GOT3 (cell line): ENCODE measurements at regions not wholly inside any gene's neighbourhood (a gene's known extent, or its start where the extent isn't known, plus 50 kb on each side); places are given as distances from the start of the nearest gene placed in this dataset.
"Not testable (repeated sequence)": the region's sequence is repeated elsewhere in the genome, so short reads cannot be mapped to it uniquely, and the experiment has no call there.

Experiments used
- DNase-seq: peaks from one replicate; lab custom pipeline; 2025; ENCODE audit warnings: mixed read lengths; lab: John Stamatoyannopoulos, UW

GRCh38 chr6:51153109-51153508 is 334.4 kb downstream of the TFAP2B start:
- DNase-seq, result no peak

- DNase-seq, result not testable (repeated sequence)
Measured at GRCh38 chr6:51154925-51155324, 336.3 kb downstream of the TFAP2B start.

DNA sequence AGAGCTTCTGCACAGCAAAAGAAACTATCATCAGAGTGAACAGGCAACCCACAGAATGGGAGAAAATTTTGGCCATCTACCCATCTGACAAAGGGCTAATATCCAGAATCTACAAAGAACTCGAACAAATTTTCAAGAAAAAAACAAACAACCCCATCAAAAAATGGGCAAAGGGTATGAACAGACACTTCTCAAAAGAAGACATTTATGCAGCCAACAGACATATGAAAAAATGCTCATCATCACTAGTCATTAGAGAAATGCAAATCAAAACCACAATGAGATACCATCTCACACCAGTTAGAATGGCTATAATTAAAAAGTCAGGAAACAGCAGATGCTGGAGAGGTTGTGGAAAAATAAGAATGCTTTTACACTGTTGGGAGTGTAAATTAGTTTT is 340.6 kb downstream of the TFAP2B start:
- not testable (repeated sequence) for DNase-seq

DNA sequence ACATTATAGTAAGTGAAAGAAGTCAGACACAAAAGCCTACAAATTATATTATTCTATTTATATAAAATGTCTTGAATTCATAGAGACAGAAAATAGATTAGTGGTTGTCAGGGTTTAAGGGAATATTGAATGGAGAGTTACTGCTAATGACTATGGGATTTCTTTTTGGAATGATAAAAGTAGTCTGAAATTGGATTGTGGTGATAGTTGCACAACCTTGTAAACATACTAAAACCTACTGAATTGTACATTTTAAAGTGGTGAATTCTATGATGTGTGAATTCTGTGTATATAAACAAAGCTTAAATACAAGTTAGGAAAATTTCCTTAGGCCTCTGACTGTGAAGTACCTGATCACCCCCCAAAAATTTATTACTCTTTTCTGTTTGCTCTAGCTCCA is 343.1 kb downstream of the TFAP2B start:
- DNase-seq, result no peak

DNA sequence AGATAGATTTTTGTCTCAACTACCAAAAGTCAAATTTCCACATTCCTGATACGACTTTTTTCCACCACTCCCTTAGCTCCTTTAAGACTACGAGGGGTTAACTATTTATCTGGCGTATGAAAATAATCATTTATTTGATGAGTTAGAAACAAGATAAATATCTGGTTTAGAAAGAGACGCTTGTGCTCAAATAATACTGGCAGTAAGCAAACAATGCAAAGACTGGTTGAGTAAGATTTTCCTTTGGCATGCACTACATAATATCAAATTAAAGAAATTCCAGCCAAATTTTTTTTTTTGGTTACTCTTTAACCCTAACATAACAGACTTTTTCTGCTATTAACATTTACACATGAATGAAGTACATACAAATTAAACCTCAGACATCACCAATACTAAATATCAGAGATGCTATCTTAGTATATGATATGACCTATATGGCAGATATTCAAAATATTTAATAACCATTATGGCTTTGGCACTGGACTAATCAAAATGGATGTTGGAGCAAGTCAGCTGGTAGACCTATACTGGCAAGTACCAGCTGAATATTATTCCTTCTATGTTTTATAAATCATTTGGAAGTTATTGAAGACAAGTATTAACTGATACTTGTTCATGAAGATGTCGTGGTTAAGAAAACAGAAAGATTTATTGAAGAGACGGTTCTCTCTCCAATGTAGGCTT is 345.3 kb downstream of the TFAP2B start:
- no peak for DNase-seq

DNA sequence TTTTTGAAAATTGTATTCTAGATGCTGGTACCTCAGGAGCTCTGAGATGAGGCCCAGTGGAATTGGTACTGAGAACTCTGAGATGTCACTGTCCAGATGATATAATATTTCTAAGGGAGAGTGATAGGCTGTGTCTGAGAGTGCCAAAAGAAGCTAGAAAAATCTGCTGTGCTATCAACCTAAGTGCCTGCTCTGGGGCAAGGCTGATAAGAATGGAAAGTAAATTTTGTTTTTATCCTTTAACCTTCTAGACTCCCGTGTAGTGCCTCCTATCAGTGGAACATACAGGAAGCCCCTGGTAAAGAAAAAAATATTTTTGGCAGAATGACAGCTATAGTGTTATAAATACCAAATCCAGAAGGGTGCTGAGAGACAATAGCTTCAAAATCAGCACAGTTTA is 348.2 kb downstream of the TFAP2B start:
- no peak for DNase-seq

GRCh38 chr6:51167468-51167867 is 348.8 kb downstream of the TFAP2B start:
- no peak for DNase-seq

- no peak for DNase-seq
Measured at GRCh38 chr6:51182827-51183226, 364.2 kb downstream of the TFAP2B start.

DNA sequence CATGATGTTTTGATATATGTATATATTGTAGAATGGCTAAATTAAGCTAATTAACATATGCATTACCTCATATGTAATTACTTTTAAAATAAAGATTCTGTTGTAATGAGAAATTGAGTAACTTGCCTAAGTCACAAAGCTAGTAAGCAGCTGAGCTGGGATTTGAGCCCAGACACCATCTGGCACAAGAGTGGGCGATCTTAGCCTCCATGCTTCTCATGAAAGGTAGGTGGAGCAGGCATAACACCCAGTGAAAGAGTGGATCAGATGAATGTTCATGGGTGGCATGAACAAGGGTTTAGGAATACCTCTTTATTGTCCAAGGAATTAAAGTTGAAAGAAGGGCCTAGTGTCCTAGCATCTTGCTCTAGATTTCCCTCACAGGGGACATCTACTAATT is 365.4 kb downstream of the TFAP2B start:
- no peak for DNase-seq

DNA sequence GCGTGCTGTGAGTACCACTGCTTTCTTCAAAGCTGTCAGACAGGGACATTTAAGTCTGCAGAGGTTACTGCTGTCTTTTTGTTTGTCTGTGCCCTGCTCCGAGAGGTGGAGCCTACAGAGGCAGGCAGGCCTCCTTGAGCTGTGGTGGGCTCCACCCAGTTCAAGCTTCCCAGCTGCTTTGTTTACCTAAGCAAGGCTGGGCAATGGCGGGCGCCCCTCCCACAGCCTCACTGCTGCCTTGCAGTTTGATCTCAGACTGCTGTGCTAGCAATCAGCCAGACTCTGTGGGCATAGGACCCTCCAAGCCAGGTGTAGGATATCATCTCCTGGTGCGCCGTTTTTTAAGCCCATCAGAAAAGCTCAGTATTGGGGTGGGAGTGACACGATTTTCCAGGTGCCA is 374.5 kb downstream of the TFAP2B start:
- not testable (repeated sequence) for DNase-seq

GRCh38 chr6:51199105-51199552 is 380.5 kb downstream of the TFAP2B start:
- no peak for DNase-seq

- DNase-seq, result no peak
Measured at GRCh38 chr6:51199733-51200260, 381.1 kb downstream of the TFAP2B start.

DNA sequence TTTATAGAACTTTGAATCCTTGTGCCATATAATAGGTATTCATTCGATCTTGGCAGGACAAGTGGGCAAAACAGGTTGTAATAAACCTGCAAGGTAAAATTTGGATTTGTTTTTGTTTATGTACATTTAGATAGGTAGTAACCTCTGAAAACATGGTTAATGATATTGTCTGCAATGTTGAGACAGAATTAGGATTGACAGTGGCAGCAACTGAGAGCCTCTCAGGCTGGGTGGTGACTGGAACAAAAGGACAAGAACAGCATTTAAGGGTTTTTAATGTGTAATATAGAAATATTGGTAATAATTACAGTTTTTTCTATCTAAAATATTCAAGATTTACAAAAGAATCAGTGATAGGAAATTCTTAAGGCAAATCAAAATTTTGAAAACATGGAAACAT is 382.0 kb downstream of the TFAP2B start:
- no peak for DNase-seq

GRCh38 chr6:51202653-51203052 is 384.0 kb downstream of the TFAP2B start:
- not testable (repeated sequence) for DNase-seq

DNA sequence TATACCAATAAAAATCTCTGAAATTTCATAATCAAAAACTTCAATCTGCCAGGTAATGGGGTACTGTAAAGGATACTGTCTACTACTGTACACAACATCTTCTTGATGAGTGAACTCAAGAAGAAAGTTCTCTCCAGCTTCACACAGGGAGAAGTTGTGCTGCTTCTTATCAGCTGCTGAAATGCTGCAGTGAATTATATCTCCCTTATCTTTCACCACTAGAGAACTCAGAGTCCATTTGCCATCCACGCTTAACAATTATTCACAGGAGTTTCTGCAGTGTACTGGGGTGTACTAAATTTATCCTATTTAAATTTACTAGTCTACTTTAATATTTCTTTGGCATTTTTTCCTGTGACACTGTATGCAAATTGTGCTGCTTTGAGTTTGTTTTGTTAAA is 384.8 kb downstream of the TFAP2B start:
- no peak for DNase-seq

- DNase-seq, result not testable (repeated sequence)
Measured at GRCh38 chr6:51206686-51207085, 388.0 kb downstream of the TFAP2B start.

DNA sequence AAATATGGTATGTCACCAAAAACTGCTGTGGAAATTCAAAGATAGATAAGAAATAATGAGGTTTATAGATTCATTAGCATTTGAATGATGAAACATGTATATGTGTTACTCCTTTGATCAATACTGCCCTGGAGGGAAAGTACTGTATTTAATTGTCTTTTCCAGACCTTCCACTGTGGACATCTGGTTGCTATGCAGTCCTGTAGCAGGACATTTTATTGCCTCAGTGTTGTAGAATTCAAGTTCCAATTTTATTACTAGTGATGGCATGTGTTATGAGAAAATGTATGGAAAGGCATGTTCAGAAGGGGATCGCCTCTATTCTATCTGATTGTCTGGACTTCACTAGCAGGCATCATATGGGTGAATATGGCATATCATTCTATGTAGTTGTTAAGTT is 391.0 kb downstream of the TFAP2B start:
- DNase-seq, result no peak

DNA sequence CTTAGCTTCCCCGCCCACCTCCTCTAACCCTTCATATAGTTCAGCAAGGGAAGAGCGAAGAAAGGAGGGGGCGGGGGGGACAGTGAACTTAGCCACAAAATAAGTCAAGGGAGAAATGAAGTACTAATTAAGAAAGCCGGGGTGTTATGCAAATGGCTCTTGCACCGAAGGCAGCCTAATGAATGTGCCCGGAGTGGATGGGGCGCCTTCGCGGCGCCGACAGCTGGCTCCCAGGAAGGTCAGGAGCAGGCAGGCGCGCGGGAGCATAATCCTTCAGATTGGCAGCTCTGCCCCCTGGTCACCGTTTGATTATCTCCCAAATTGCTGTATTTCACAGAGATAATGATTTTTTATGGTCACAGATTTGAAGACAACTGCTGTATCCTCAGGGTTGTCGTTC is 395.1 kb downstream of the TFAP2B start:
- no peak for DNase-seq

- DNase-seq, result no peak
Measured at GRCh38 chr6:51214442-51214841, 395.8 kb downstream of the TFAP2B start.

- no peak for DNase-seq
Measured at GRCh38 chr6:51218181-51218580, 399.5 kb downstream of the TFAP2B start.

DNA sequence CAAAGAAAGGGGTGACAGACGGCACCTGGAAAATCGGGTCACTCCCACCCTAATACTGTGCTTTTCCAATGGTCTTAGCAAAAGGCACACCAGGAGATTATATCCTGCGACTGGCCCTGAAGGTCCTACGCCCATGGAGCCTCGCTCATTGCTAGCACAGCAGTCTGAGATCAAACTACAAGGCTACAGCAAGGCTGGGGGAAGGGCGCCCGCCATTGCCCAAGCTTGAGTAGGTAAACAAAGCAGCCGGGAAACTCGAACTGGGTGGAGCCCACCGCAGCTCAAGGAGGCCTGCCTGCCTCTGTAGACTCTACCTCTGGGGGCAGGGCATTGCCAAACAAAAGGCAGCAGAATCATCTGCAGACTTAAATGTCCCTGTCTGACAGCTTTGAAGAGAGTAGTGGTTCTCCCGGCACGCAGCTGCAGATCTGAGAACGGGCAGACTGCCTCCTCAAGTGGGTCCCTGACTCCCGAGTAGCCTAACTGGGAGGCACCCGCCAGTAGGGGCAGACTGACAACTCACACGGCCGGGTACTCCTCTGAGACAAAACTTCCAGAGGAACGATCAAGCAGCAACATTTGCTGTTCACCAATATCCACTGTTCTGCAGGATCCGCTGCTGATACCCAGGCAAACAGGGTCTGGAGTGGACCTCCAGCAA is 406.0 kb downstream of the TFAP2B start:
- not testable (repeated sequence) for DNase-seq

GRCh38 chr6:51241376-51241775 is 422.7 kb downstream of the TFAP2B start:
- DNase-seq, result no peak

GRCh38 chr6:51249798-51250197 is 431.1 kb downstream of the TFAP2B start:
- DNase-seq, result no peak
